ENCODE measurements at regions not wholly inside any gene's neighbourhood (a gene's known extent, or its start where the extent isn't known, plus 50 kb on each side); places are given as distances from the start of the nearest gene placed in this dataset.

DNA sequence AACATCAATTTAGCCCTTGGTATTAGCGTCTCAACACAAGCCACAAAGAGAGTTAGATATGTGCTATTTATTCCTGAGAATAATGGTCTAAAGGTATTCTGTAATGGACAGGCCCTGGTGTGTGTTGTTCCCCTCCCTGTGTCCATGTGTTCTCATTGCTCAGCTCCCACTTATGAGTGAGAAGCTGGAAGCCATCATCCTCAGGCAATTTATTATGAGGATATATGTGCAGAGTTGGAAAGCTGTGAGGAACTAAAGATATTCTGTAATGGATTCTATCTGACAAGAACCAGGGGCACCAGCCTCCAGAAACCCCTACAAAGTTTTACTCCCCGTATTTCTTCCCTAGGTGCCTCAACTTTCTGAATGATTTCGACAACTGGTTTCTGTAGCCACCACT, 210.8 kb downstream of the GRIN2B start:
- no peaks in the 10 kb centered on the region for H4K20me1 ChIP-seq (ENCODE audit: insufficient read depth, low read length)
- H4K91ac ChIP-seq (ENCODE audit: insufficient read depth, low read depth, low read length): no peak overlapping the region
- H3K4me1 ChIP-seq (ENCODE audit: control insufficient read depth, insufficient read depth, low read length): no peaks in the 10 kb centered on the region
- H2BK15ac ChIP-seq (ENCODE audit: low read depth, low read length): no peak overlapping the region
- ATAC-seq (ENCODE audit: low read depth): no peak
- no peak overlapping the region for H3K23ac ChIP-seq (ENCODE audit: low read depth, low read length)
- no peak overlapping the region for H3K4ac ChIP-seq (ENCODE audit: low read depth, low read length)
- H3K18ac ChIP-seq (ENCODE audit: low read depth, low read length): no peak overlapping the region
- no peak overlapping the region for H2BK20ac ChIP-seq (ENCODE audit: low read depth, low read length)
- dilution Hi-C loops (cut with HindIII; ENCODE audit: low sequenced_read_pairs, unreplicated experiment) (no loop called here), intact Hi-C loops (cut with micrococcal nuclease) (no loop called here), in situ Hi-C loops (cut with MboI; ENCODE audit: low sequenced_read_pairs) (no loop called here)
- no peak overlapping the region for H2BK120ac ChIP-seq (ENCODE audit: low read depth, low read length)
- H3K9me1 ChIP-seq (ENCODE audit: insufficient read depth, low read length): no peaks in the 10 kb centered on the region
- no peaks in the 10 kb centered on the region for H3K9me3 ChIP-seq (ENCODE audit: control insufficient read depth, insufficient read depth, low read length)
- DNase-seq: no peak
- no peak overlapping the region for H4K8ac ChIP-seq (ENCODE audit: low read depth in 2 of 2, low read length in 2 of 2)
- TF ChIP-seq CEBPB (IDR thresholded peaks at IDR 0.05; ENCODE audit: low read depth, low read length) (no peak), POLR2A (IDR thresholded peaks at IDR 0.05; ENCODE audit: low read depth, low read length) (no peak), RAD21 (IDR thresholded peaks at IDR 0.05; ENCODE audit: low read length) (no peak), MXI1 (IDR thresholded peaks at IDR 0.05; ENCODE audit: borderline replicate concordance, low read depth, low read length) (no peak), MAZ (IDR thresholded peaks at IDR 0.05; ENCODE audit: borderline replicate concordance, low read depth, low read length) (no peak)
- TF ChIP-seq, protein P1, sequence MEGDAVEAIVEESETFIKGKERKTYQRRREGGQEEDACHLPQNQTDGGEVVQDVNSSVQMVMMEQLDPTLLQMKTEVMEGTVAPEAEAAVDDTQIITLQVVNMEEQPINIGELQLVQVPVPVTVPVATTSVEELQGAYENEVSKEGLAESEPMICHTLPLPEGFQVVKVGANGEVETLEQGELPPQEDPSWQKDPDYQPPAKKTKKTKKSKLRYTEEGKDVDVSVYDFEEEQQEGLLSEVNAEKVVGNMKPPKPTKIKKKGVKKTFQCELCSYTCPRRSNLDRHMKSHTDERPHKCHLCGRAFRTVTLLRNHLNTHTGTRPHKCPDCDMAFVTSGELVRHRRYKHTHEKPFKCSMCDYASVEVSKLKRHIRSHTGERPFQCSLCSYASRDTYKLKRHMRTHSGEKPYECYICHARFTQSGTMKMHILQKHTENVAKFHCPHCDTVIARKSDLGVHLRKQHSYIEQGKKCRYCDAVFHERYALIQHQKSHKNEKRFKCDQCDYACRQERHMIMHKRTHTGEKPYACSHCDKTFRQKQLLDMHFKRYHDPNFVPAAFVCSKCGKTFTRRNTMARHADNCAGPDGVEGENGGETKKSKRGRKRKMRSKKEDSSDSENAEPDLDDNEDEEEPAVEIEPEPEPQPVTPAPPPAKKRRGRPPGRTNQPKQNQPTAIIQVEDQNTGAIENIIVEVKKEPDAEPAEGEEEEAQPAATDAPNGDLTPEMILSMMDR (conservative IDR thresholded peaks at IDR 0.05; ENCODE audit: low read depth, low read length): no peak
- TF ChIP-seq, protein P2, sequence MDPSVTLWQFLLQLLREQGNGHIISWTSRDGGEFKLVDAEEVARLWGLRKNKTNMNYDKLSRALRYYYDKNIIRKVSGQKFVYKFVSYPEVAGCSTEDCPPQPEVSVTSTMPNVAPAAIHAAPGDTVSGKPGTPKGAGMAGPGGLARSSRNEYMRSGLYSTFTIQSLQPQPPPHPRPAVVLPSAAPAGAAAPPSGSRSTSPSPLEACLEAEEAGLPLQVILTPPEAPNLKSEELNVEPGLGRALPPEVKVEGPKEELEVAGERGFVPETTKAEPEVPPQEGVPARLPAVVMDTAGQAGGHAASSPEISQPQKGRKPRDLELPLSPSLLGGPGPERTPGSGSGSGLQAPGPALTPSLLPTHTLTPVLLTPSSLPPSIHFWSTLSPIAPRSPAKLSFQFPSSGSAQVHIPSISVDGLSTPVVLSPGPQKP (IDR thresholded peaks at IDR 0.05; ENCODE audit: borderline replicate concordance, low read depth, low read length): no peak
- no TSS peak for BruUV-seq (replicated peaks)
- H4K5ac ChIP-seq (ENCODE audit: low read depth, low read length): no peak overlapping the region
- no peak overlapping the region for H3K4me3 ChIP-seq (ENCODE audit: insufficient read depth, low read depth, low read length)
- ChIA-PET POLR2A (ENCODE audit: unreplicated experiment) (no interaction called here), CTCF (no interaction called here)
- H3K36me3 ChIP-seq (ENCODE audit: control insufficient read depth, insufficient read depth, low read length): no peaks in the 10 kb centered on the region
- H3K56ac ChIP-seq (ENCODE audit: extremely low read depth, insufficient read depth, low read length): no peak overlapping the region
- H3K14ac ChIP-seq (replicated peaks; ENCODE audit: low read depth, low read length): no peak overlapping the region
- no peak overlapping the region for H3K4me2 ChIP-seq (ENCODE audit: low read depth, low read length)
- 0% methylated on average over 1 of the region's 3 CpGs; no CpG with 5 or more reads in 1 of the 2 experiments for WGBS, 2 experiments (ENCODE audit: extremely low coverage in 2 of 2, insufficient read length in 1 of 2)
- no peak overlapping the region for H3K9ac ChIP-seq (ENCODE audit: low read depth, low read length)
- no peak overlapping the region for H2BK5ac ChIP-seq (ENCODE audit: low read depth, low read length, poor library complexity, severe bottlenecking)
- no peaks in the 10 kb centered on the region for H3K79me1 ChIP-seq (ENCODE audit: low read depth in 1 of 2, low read length in 2 of 2)
- H2AFZ ChIP-seq (replicated peaks; ENCODE audit: low read length, poor library complexity): no peak overlapping the region
- H2AK5ac ChIP-seq (ENCODE audit: low read depth, low read length): no peak overlapping the region
- H3K27me3 ChIP-seq (ENCODE audit: control insufficient read depth, insufficient read depth, low read length): no peaks in the 10 kb centered on the region
- no peak overlapping the region for H3K27ac ChIP-seq (ENCODE audit: insufficient read depth, low read length)
- H2AK9ac ChIP-seq (replicated peaks; ENCODE audit: low read depth, low read length, poor library complexity): no peak overlapping the region

Measured in IMR-90 (cell line).